PC-9 (cell line): ENCODE measurements at regions not wholly inside any gene's neighbourhood (a gene's known extent, or its start where the extent isn't known, plus 50 kb on each side); places are given as distances from the start of the nearest gene placed in this dataset.

ENCODE experiments used
- EZH2 ChIP-seq: fragments of 200-600 bp; sonication (generic); IDR thresholded peaks from 2 replicates; pipeline ENCODE4 v1.8.0; 2017; ENCODE audit warnings: antibody characterized with exemption, low read depth
- TF ChIP-seq, protein P1 (sequence below): fragments of 200-600 bp; sonication (generic); conservative IDR thresholded peaks from 2 replicates; pipeline ENCODE4 v1.6.1; 2017; ENCODE audit warnings: mixed run types, antibody characterized with exemption, mild to moderate bottlenecking, moderate library complexity

GRCh38 chr2:175832866-175833265 is 169.2 kb downstream of the LNPK start:
- no peak for TF ChIP-seq EZH2
- TF ChIP-seq, protein P1, sequence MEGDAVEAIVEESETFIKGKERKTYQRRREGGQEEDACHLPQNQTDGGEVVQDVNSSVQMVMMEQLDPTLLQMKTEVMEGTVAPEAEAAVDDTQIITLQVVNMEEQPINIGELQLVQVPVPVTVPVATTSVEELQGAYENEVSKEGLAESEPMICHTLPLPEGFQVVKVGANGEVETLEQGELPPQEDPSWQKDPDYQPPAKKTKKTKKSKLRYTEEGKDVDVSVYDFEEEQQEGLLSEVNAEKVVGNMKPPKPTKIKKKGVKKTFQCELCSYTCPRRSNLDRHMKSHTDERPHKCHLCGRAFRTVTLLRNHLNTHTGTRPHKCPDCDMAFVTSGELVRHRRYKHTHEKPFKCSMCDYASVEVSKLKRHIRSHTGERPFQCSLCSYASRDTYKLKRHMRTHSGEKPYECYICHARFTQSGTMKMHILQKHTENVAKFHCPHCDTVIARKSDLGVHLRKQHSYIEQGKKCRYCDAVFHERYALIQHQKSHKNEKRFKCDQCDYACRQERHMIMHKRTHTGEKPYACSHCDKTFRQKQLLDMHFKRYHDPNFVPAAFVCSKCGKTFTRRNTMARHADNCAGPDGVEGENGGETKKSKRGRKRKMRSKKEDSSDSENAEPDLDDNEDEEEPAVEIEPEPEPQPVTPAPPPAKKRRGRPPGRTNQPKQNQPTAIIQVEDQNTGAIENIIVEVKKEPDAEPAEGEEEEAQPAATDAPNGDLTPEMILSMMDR, result no peak
